IgD-negative memory B cell (primary cell): ENCODE measurements at regions not wholly inside any gene's neighbourhood (a gene's known extent, or its start where the extent isn't known, plus 50 kb on each side); places are given as distances from the start of the nearest gene placed in this dataset.

Experiments used
- H3K27ac Mint-ChIP-seq, 3 donors: one replicate each; pipeline ENCODE4 v1.8.0; 2020 to 2022; ENCODE audit warnings: mild to moderate bottlenecking in 3 of 3, mixed read lengths in 3 of 3, moderate library complexity in 1 of 3
- H3K27me3 Mint-ChIP-seq: one replicate; pipeline ENCODE4 v1.8.0; 2021; ENCODE audit warnings: mixed read lengths
- H3K36me3 Mint-ChIP-seq: one replicate; pipeline ENCODE4 v1.8.0; 2020; ENCODE audit warnings: mild to moderate bottlenecking, mixed read lengths
- H3K4me1 Mint-ChIP-seq, 3 donors: one replicate each; pipeline ENCODE4 v1.8.0; 2020 to 2022; ENCODE audit warnings: mixed read lengths in 3 of 3, mild to moderate bottlenecking in 1 of 3
- H3K4me3 Mint-ChIP-seq, 4 donors: one replicate each; pipeline ENCODE4 v1.8.0; 2020 to 2022; ENCODE audit warnings: mild to moderate bottlenecking in 4 of 4, mixed read lengths in 4 of 4, moderate library complexity in 3 of 4
- H3K9me3 Mint-ChIP-seq, 3 donors: one replicate each; pipeline ENCODE4 v1.8.0; 2020 to 2021; ENCODE audit warnings: mixed read lengths in 3 of 3, mild to moderate bottlenecking in 1 of 3

- Mint-ChIP-seq H3K9me3 (peaks cover 0 to 8% (median 6%) of the 10 kb centered on the region in 3 donors), H3K27me3 (no peaks in the 10 kb centered on the region), H3K27ac (no peak overlapping the region), H3K4me1 (no peaks in the 10 kb centered on the region), H3K36me3 (no peaks in the 10 kb centered on the region), H3K4me3 (no peak overlapping the region)
Observed at GRCh38 chr20:40603057-40603651, 85.9 kb downstream of the MAFB start.

- no peaks in the 10 kb centered on the region for H3K27me3 Mint-ChIP-seq
- no peak overlapping the region for H3K4me3 Mint-ChIP-seq
- H3K27ac Mint-ChIP-seq = no peak overlapping the region
- H3K9me3 Mint-ChIP-seq = peaks cover 0 to 8% (median 6%) of the 10 kb centered on the region in 3 donors
- H3K4me1 Mint-ChIP-seq = no peaks in the 10 kb centered on the region
- H3K36me3 Mint-ChIP-seq = no peaks in the 10 kb centered on the region
Observed at GRCh38 chr20:40602381-40602780, 86.7 kb downstream of the MAFB start.

GRCh38 chr20:40600441-40601219, 88.4 kb downstream of the MAFB start:
- Mint-ChIP-seq H3K4me3 (no peak overlapping the region), H3K27ac (no peak overlapping the region), H3K27me3 (peaks cover 2% of the 10 kb centered on the region), H3K9me3 (peaks cover 0 to 8% (median 6%) of the 10 kb centered on the region in 3 donors), H3K36me3 (no peaks in the 10 kb centered on the region), H3K4me1 (no peaks in the 10 kb centered on the region)

- Mint-ChIP-seq H3K27me3 (peaks cover 6% of the 10 kb centered on the region), H3K27ac (no peak overlapping the region)
Observed at GRCh38 chr20:40599987-40600386, 89.0 kb downstream of the MAFB start.

GRCh38 chr20:40592941-40593340, 96.1 kb downstream of the MAFB start:
- Mint-ChIP-seq H3K27ac (no peak overlapping the region), H3K4me1 (no peaks in the 10 kb centered on the region), H3K4me3 (no peak overlapping the region), H3K27me3 (peaks cover 18% of the 10 kb centered on the region), H3K36me3 (no peaks in the 10 kb centered on the region), H3K9me3 (peaks cover 0 to 3% (median 2%) of the 10 kb centered on the region in 3 donors)

More at GRCh38 chr20:40599987-40600386, 89.0 kb downstream of the MAFB start:
- Mint-ChIP-seq H3K4me3 (no peak overlapping the region), H3K4me1 (no peaks in the 10 kb centered on the region), H3K36me3 (no peaks in the 10 kb centered on the region), H3K9me3 (peaks cover 0 to 8% (median 6%) of the 10 kb centered on the region in 3 donors)

GRCh38 chr20:40591536-40591935, 97.5 kb downstream of the MAFB start:
- Mint-ChIP-seq H3K9me3 (peaks cover 0 to 3% (median 2%) of the 10 kb centered on the region in 3 donors), H3K27ac (no peak overlapping the region), H3K4me1 (no peaks in the 10 kb centered on the region), H3K36me3 (no peaks in the 10 kb centered on the region), H3K27me3 (peaks cover 18% of the 10 kb centered on the region), H3K4me3 (no peak overlapping the region)

GRCh38 chr20:40591119-40591518, 97.9 kb downstream of the MAFB start:
- Mint-ChIP-seq H3K9me3 (peaks cover 0 to 3% (median 2%) of the 10 kb centered on the region in 3 donors), H3K27me3 (peaks cover 17% of the 10 kb centered on the region), H3K4me1 (no peaks in the 10 kb centered on the region), H3K27ac (no peak overlapping the region), H3K4me3 (no peak overlapping the region), H3K36me3 (no peaks in the 10 kb centered on the region)

- Mint-ChIP-seq H3K9me3 (peaks cover 0 to 3% (median 2%) of the 10 kb centered on the region in 3 donors), H3K4me1 (no peaks in the 10 kb centered on the region), H3K27ac (no peak overlapping the region), H3K36me3 (no peaks in the 10 kb centered on the region), H3K27me3 (peaks cover 9% of the 10 kb centered on the region), H3K4me3 (no peak overlapping the region)
Observed at GRCh38 chr20:40589581-40589980, 99.5 kb downstream of the MAFB start.

GRCh38 chr20:40588891-40589290, 100.1 kb downstream of the MAFB start:
- H3K4me3 Mint-ChIP-seq = no peak overlapping the region
- peaks cover 9% of the 10 kb centered on the region for H3K27me3 Mint-ChIP-seq
- no peak overlapping the region for H3K27ac Mint-ChIP-seq
- H3K36me3 Mint-ChIP-seq = no peaks in the 10 kb centered on the region
- peaks cover 0 to 3% (median 2%) of the 10 kb centered on the region in 3 donors for H3K9me3 Mint-ChIP-seq
- no peaks in the 10 kb centered on the region for H3K4me1 Mint-ChIP-seq

- H3K27ac Mint-ChIP-seq = no peak overlapping the region
Observed at GRCh38 chr20:40587038-40587437, 102.0 kb downstream of the MAFB start.

GRCh38 chr20:40584130-40584809, 104.8 kb downstream of the MAFB start:
- H3K4me1 Mint-ChIP-seq = no peaks in the 10 kb centered on the region
- H3K27ac Mint-ChIP-seq = no peak overlapping the region
- H3K4me3 Mint-ChIP-seq = no peak overlapping the region
- peaks cover 3% of the 10 kb centered on the region for H3K27me3 Mint-ChIP-seq
- H3K36me3 Mint-ChIP-seq = no peaks in the 10 kb centered on the region
- H3K9me3 Mint-ChIP-seq = no peaks in the 10 kb centered on the region

More at GRCh38 chr20:40587038-40587437, 102.0 kb downstream of the MAFB start:
- Mint-ChIP-seq H3K36me3 (no peaks in the 10 kb centered on the region), H3K27me3 (peaks cover 8% of the 10 kb centered on the region), H3K4me1 (no peaks in the 10 kb centered on the region), H3K9me3 (peaks cover 0 to 3% (median 2%) of the 10 kb centered on the region in 3 donors), H3K4me3 (no peak overlapping the region)

GRCh38 chr20:40583636-40584035, 105.4 kb downstream of the MAFB start:
- H3K9me3 Mint-ChIP-seq = no peaks in the 10 kb centered on the region
- H3K27ac Mint-ChIP-seq = no peak overlapping the region
- H3K36me3 Mint-ChIP-seq = no peaks in the 10 kb centered on the region
- no peak overlapping the region for H3K4me3 Mint-ChIP-seq
- H3K27me3 Mint-ChIP-seq = peaks cover 3% of the 10 kb centered on the region
- no peaks in the 10 kb centered on the region for H3K4me1 Mint-ChIP-seq

- Mint-ChIP-seq H3K4me3 (no peak overlapping the region), H3K9me3 (no peaks in the 10 kb centered on the region), H3K4me1 (no peaks in the 10 kb centered on the region), H3K27me3 (peaks cover 3% of the 10 kb centered on the region), H3K27ac (no peak overlapping the region), H3K36me3 (no peaks in the 10 kb centered on the region)
Observed at GRCh38 chr20:40583205-40583604, 105.8 kb downstream of the MAFB start.

GRCh38 chr20:40582531-40582930, 106.5 kb downstream of the MAFB start:
- H3K4me3 Mint-ChIP-seq = no peak overlapping the region
- H3K27ac Mint-ChIP-seq = no peak overlapping the region
- H3K9me3 Mint-ChIP-seq = no peaks in the 10 kb centered on the region
- no peaks in the 10 kb centered on the region for H3K36me3 Mint-ChIP-seq
- H3K4me1 Mint-ChIP-seq = no peaks in the 10 kb centered on the region
- H3K27me3 Mint-ChIP-seq = peaks cover 3% of the 10 kb centered on the region

GRCh38 chr20:40579701-40580100, 109.3 kb downstream of the MAFB start:
- H3K9me3 Mint-ChIP-seq = no peaks in the 10 kb centered on the region
- peaks cover 3% of the 10 kb centered on the region for H3K27me3 Mint-ChIP-seq
- H3K4me1 Mint-ChIP-seq = no peaks in the 10 kb centered on the region
- peak overlapping the region in 1 of 4 donors; percentile 33 for H3K4me3 Mint-ChIP-seq
- peaks cover 2% of the 10 kb centered on the region for H3K36me3 Mint-ChIP-seq
- H3K27ac Mint-ChIP-seq = no peak overlapping the region
